ENCODE measurements at regions not wholly inside any gene's neighbourhood (a gene's known extent, or its start where the extent isn't known, plus 50 kb on each side); places are given as distances from the start of the nearest gene placed in this dataset.

DNA sequence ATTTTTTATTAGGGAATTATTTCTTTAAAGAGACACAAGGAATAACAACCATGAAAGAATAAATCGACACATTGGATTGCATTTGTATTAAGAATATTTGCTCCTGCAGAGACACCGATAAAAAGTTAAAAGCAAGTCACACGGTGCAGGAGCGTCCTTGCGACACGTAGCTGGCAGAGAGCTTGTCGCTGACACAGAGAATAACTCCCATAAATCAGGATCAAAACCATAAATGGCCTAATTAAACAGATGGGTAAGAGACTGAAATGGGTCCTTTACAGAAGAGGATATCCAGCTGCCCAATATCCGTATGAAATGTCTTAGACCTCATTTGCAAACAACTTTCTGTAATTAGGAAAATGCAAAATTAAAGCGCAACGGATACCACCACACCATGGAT, 126.1 kb upstream of the SNTG2 start (continued):
- TF ChIP-seq ZNF282 (IDR thresholded peaks at IDR 0.05; ENCODE audit: partially characterized antibody) (no peak), ZNF747 (CRISPR knock-in tag; IDR thresholded peaks at IDR 0.05; ENCODE audit: borderline replicate concordance) (no peak), ZBTB20 (CRISPR knock-in tag; IDR thresholded peaks at IDR 0.05; ENCODE audit: borderline replicate concordance, low read depth) (no peak), CHCHD3 (CRISPR knock-in tag; IDR thresholded peaks at IDR 0.05) (no peak)

DNA sequence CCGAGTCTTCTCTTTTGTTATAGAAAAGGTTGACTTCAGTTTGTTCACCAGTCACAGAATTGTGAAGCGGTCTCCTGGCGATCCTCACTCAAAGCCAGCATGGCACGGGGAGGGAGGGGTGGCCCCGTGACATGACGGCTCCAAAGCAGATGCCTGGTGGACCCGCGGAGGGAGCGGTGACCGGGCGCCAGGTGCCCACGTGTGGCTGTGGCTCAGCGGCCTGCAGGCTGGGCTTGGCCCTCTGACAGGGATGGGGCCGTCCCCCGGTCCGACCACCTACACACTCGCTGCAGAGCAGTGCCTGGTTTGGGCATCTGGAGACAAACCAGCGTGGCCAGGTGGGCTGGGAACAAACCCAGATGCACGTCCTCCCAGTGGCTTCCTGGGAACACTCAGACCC, 129.1 kb upstream of the SNTG2 start:
- Histone ChIP-seq H3K27me3 (ENCODE audit: control insufficient read depth in 1 of 2, insufficient read depth in 2 of 2, low read length in 2 of 2) (peaks cover 3 to 60% of the 10 kb centered on the region in 2 experiments; a peak in 4 of 5 replicates), H4K20me1 (ENCODE audit: insufficient read depth, low read length) (no peaks in the 10 kb centered on the region), H3K36me3 (replicated peaks in 1 of 2; ENCODE audit: control insufficient read depth in 1 of 2, insufficient read depth in 2 of 2, low read length in 2 of 2) (no peaks in the 10 kb centered on the region), H2AFZ (ENCODE audit: low read length) (no peak overlapping the region), H3K79me2 (ENCODE audit: insufficient read depth, low read length) (no peaks in the 10 kb centered on the region), H3K4me2 (ENCODE audit: low read depth, low read length) (no peak overlapping the region), H3K4me1 (ENCODE audit: insufficient read depth, low read length) (no peaks in the 10 kb centered on the region), H3K9me3 (ENCODE audit: low read length) (no peaks in the 10 kb centered on the region), H3K4me3 (replicated peaks in 1 of 3; ENCODE audit: insufficient read depth in 1 of 3, low read depth in 2 of 3, low read length in 3 of 3) (no peak overlapping the region), H3K9ac (ENCODE audit: insufficient read depth, low read depth, low read length) (no peak overlapping the region), H3K27ac (ENCODE audit: extremely low read length, insufficient read depth, low read length) (no peak overlapping the region)
- intact Hi-C loops (cut with micrococcal nuclease; ENCODE audit: unreplicated experiment) (no loop called here), in situ Hi-C loops (cut with HindIII; ENCODE audit: extremely low pct_ligation_motif_present, low pct_unique_long_range_greater_than_20kb) (no loop called here)
- 32% methylated on average over 19 of the region's 19 CpGs for WGBS (ENCODE audit: low lambda C conversion rate)
- CTCF ChIA-PET (ENCODE audit: low intra/inter-chr PET ratio, low total read pairs) = no interaction called here
- POLR2A ChIA-PET = no interaction called here
- DNase-seq (ENCODE audit: low spot score) = no peak
- no peak for FAIRE-seq
- BruUV-seq (replicated peaks) = no TSS peak
- no peak for ATAC-seq
- TF ChIP-seq HNRNPLL (IDR thresholded peaks at IDR 0.05; ENCODE audit: low read depth, low read length, poor library complexity, severe bottlenecking) (no peak), RAD21 (CRISPR knock-in tag; IDR thresholded peaks at IDR 0.05) (no peak), ZFP36L1 (CRISPR knock-in tag; IDR thresholded peaks at IDR 0.05) (no peak), CCAR2 (optimal IDR thresholded peaks at IDR 0.05; ENCODE audit: low read depth, low read length) (no peak), SNAPC2 (CRISPR knock-in tag; IDR thresholded peaks at IDR 0.05) (no peak), ZNF256 (CRISPR knock-in tag; conservative IDR thresholded peaks at IDR 0.05) (no peak)
- TF ChIP-seq, protein P1, sequence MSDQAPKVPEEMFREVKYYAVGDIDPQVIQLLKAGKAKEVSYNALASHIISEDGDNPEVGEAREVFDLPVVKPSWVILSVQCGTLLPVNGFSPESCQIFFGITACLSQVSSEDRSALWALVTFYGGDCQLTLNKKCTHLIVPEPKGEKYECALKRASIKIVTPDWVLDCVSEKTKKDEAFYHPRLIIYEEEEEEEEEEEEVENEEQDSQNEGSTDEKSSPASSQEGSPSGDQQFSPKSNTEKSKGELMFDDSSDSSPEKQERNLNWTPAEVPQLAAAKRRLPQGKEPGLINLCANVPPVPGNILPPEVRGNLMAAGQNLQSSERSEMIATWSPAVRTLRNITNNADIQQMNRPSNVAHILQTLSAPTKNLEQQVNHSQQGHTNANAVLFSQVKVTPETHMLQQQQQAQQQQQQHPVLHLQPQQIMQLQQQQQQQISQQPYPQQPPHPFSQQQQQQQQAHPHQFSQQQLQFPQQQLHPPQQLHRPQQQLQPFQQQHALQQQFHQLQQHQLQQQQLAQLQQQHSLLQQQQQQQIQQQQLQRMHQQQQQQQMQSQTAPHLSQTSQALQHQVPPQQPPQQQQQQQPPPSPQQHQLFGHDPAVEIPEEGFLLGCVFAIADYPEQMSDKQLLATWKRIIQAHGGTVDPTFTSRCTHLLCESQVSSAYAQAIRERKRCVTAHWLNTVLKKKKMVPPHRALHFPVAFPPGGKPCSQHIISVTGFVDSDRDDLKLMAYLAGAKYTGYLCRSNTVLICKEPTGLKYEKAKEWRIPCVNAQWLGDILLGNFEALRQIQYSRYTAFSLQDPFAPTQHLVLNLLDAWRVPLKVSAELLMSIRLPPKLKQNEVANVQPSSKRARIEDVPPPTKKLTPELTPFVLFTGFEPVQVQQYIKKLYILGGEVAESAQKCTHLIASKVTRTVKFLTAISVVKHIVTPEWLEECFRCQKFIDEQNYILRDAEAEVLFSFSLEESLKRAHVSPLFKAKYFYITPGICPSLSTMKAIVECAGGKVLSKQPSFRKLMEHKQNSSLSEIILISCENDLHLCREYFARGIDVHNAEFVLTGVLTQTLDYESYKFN (CRISPR knock-in tag; conservative IDR thresholded peaks at IDR 0.05) = no peak
- TF ChIP-seq, protein P2, sequence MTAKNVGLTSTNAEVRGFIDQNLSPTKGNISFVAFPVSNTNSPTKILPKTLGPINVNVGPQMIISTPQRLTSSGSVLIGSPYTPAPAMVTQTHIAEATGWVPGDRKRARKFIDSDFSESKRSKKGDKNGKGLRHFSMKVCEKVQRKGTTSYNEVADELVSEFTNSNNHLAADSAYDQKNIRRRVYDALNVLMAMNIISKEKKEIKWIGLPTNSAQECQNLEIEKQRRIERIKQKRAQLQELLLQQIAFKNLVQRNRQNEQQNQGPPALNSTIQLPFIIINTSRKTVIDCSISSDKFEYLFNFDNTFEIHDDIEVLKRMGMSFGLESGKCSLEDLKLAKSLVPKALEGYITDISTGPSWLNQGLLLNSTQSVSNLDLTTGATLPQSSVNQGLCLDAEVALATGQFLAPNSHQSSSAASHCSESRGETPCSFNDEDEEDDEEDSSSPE (CRISPR knock-in tag; IDR thresholded peaks at IDR 0.05) = no peak
- TF ChIP-seq, protein P3, sequence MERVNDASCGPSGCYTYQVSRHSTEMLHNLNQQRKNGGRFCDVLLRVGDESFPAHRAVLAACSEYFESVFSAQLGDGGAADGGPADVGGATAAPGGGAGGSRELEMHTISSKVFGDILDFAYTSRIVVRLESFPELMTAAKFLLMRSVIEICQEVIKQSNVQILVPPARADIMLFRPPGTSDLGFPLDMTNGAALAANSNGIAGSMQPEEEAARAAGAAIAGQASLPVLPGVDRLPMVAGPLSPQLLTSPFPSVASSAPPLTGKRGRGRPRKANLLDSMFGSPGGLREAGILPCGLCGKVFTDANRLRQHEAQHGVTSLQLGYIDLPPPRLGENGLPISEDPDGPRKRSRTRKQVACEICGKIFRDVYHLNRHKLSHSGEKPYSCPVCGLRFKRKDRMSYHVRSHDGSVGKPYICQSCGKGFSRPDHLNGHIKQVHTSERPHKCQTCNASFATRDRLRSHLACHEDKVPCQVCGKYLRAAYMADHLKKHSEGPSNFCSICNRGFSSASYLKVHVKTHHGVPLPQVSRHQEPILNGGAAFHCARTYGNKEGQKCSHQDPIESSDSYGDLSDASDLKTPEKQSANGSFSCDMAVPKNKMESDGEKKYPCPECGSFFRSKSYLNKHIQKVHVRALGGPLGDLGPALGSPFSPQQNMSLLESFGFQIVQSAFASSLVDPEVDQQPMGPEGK (CRISPR knock-in tag; IDR thresholded peaks at IDR 0.05) = no peak
- TF ChIP-seq, protein P4, sequence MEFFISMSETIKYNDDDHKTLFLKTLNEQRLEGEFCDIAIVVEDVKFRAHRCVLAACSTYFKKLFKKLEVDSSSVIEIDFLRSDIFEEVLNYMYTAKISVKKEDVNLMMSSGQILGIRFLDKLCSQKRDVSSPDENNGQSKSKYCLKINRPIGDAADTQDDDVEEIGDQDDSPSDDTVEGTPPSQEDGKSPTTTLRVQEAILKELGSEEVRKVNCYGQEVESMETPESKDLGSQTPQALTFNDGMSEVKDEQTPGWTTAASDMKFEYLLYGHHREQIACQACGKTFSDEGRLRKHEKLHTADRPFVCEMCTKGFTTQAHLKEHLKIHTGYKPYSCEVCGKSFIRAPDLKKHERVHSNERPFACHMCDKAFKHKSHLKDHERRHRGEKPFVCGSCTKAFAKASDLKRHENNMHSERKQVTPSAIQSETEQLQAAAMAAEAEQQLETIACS (CRISPR knock-in tag; IDR thresholded peaks at IDR 0.05) = no peak
- TF ChIP-seq, protein P5, sequence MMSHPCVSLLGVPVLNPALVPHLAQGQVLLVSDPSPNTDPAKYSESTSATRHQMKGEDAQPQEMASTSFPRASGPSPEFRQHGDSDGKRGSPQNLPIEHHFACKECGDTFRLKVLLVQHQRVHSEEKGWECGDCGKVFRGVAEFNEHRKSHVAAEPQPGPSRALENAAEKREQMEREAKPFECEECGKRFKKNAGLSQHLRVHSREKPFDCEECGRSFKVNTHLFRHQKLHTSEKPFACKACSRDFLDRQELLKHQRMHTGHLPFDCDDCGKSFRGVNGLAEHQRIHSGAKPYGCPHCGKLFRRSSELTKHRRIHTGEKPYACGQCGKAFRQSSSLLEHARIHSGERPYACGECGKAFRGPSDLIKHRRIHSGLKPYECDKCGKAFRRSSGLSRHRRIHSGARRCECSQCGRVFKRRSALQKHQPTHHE (CRISPR knock-in tag; IDR thresholded peaks at IDR 0.05; ENCODE audit: borderline replicate concordance) = no peak
